ENCODE measurements at regions not wholly inside any gene's neighbourhood (a gene's known extent, or its start where the extent isn't known, plus 50 kb on each side); places are given as distances from the start of the nearest gene placed in this dataset.

GRCh38 chr11:10946072-10946471, 88.2 kb upstream of the ZBED5 start:
- TF ChIP-seq USF1 (IDR thresholded peaks at IDR 0.05) (no peak), ZBTB7A (IDR thresholded peaks at IDR 0.05; ENCODE audit: low read depth) (no peak)

GRCh38 chr11:10945196-10945595, 87.3 kb upstream of the ZBED5 start:
- TF ChIP-seq REST (IDR thresholded peaks at IDR 0.05; ENCODE audit: low read depth) (no peak), CREB1 (IDR thresholded peaks at IDR 0.05; ENCODE audit: low read depth) (no peak), YY1 (IDR thresholded peaks at IDR 0.05; ENCODE audit: low read depth) (no peak), EP300 (IDR thresholded peaks at IDR 0.05; ENCODE audit: borderline replicate concordance) (no peak), TCF12 (IDR thresholded peaks at IDR 0.05; ENCODE audit: low read depth) (no peak), TAF1 (IDR thresholded peaks at IDR 0.05; ENCODE audit: low read depth) (no peak), CEBPB (IDR thresholded peaks at IDR 0.05) (no peak), NFIC (IDR thresholded peaks at IDR 0.05) (no peak), MAX (IDR thresholded peaks at IDR 0.05) (no peak), EGR1 (IDR thresholded peaks at IDR 0.05) (no peak), FOXM1 (IDR thresholded peaks at IDR 0.05; ENCODE audit: borderline replicate concordance, low read depth) (no peak), ZBTB7A (IDR thresholded peaks at IDR 0.05; ENCODE audit: low read depth) (no peak), TEAD4 (IDR thresholded peaks at IDR 0.05) (no peak), USF1 (IDR thresholded peaks at IDR 0.05) (no peak), RAD21 (IDR thresholded peaks at IDR 0.05; ENCODE audit: low read depth) (no peak)

GRCh38 chr11:10943968-10944367, 86.1 kb upstream of the ZBED5 start:
- TF ChIP-seq REST (IDR thresholded peaks at IDR 0.05; ENCODE audit: low read depth), result no peak
- TF ChIP-seq EP300 (IDR thresholded peaks at IDR 0.05; ENCODE audit: borderline replicate concordance), result no peak
- TF ChIP-seq ZBTB7A (IDR thresholded peaks at IDR 0.05; ENCODE audit: low read depth), result no peak
- no peak for TF ChIP-seq FOXM1 (IDR thresholded peaks at IDR 0.05; ENCODE audit: borderline replicate concordance, low read depth)
- no peak for TF ChIP-seq TAF1 (IDR thresholded peaks at IDR 0.05; ENCODE audit: low read depth)
- TF ChIP-seq USF1 (IDR thresholded peaks at IDR 0.05), result no peak
- no peak for TF ChIP-seq CREB1 (IDR thresholded peaks at IDR 0.05; ENCODE audit: low read depth)
- TF ChIP-seq TEAD4 (IDR thresholded peaks at IDR 0.05), result no peak
- TF ChIP-seq YY1 (IDR thresholded peaks at IDR 0.05; ENCODE audit: low read depth), result no peak

- no peak for TF ChIP-seq CEBPB (IDR thresholded peaks at IDR 0.05)
- no peak for TF ChIP-seq TEAD4 (IDR thresholded peaks at IDR 0.05)
Measured at GRCh38 chr11:10942620-10943019, 84.8 kb upstream of the ZBED5 start.

- no peak for TF ChIP-seq FOXM1 (IDR thresholded peaks at IDR 0.05; ENCODE audit: borderline replicate concordance, low read depth)
Measured at GRCh38 chr11:10941871-10942270, 84.0 kb upstream of the ZBED5 start.

- no peak for TF ChIP-seq TEAD4 (IDR thresholded peaks at IDR 0.05)
- no peak for TF ChIP-seq ZBTB7A (IDR thresholded peaks at IDR 0.05; ENCODE audit: low read depth)
- no peak for TF ChIP-seq RAD21 (IDR thresholded peaks at IDR 0.05; ENCODE audit: low read depth)
- TF ChIP-seq REST (IDR thresholded peaks at IDR 0.05; ENCODE audit: low read depth), result no peak
- no peak for TF ChIP-seq CREB1 (IDR thresholded peaks at IDR 0.05; ENCODE audit: low read depth)
- no peak for TF ChIP-seq EGR1 (IDR thresholded peaks at IDR 0.05)
- no peak for TF ChIP-seq USF1 (IDR thresholded peaks at IDR 0.05)
- no peak for TF ChIP-seq FOXM1 (IDR thresholded peaks at IDR 0.05; ENCODE audit: borderline replicate concordance, low read depth)
- TF ChIP-seq CEBPB (IDR thresholded peaks at IDR 0.05), result no peak
- TF ChIP-seq TCF12 (IDR thresholded peaks at IDR 0.05; ENCODE audit: low read depth), result no peak
- no peak for TF ChIP-seq MAX (IDR thresholded peaks at IDR 0.05)
- no peak for TF ChIP-seq EP300 (IDR thresholded peaks at IDR 0.05; ENCODE audit: borderline replicate concordance)
Measured at GRCh38 chr11:10941414-10941813, 83.6 kb upstream of the ZBED5 start.

Measured in Ishikawa (cell line).